ENCODE measurements at regions not wholly inside any gene's neighbourhood (a gene's known extent, or its start where the extent isn't known, plus 50 kb on each side); places are given as distances from the start of the nearest gene placed in this dataset.

DNA sequence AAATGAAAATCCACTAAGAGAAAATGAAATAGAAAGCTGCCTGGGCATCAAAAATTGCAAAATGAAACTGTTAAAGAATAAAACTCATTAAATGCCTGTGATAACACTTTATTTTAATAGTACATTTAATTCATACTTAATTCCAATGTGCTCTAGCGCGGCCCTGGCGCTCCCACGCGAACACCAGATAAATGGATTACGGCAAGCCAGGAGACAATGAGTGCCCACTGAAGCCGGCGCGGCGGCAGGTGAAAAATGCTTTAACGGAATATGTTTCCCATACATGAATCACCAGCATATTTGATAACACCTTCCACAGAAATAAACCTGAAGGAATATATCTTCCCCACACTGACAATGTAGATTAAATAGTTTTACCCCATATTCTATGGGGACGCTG, 245.5 kb downstream of the RBFOX3 start:
- TF ChIP-seq, protein P1, sequence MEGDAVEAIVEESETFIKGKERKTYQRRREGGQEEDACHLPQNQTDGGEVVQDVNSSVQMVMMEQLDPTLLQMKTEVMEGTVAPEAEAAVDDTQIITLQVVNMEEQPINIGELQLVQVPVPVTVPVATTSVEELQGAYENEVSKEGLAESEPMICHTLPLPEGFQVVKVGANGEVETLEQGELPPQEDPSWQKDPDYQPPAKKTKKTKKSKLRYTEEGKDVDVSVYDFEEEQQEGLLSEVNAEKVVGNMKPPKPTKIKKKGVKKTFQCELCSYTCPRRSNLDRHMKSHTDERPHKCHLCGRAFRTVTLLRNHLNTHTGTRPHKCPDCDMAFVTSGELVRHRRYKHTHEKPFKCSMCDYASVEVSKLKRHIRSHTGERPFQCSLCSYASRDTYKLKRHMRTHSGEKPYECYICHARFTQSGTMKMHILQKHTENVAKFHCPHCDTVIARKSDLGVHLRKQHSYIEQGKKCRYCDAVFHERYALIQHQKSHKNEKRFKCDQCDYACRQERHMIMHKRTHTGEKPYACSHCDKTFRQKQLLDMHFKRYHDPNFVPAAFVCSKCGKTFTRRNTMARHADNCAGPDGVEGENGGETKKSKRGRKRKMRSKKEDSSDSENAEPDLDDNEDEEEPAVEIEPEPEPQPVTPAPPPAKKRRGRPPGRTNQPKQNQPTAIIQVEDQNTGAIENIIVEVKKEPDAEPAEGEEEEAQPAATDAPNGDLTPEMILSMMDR (IDR thresholded peaks at IDR 0.05) = no peak
- TF ChIP-seq POLR2A (IDR thresholded peaks at IDR 0.05) = no peak

All from uterus (tissue), 2 donors.